ENCODE measurements at regions not wholly inside any gene's neighbourhood (a gene's known extent, or its start where the extent isn't known, plus 50 kb on each side); places are given as distances from the start of the nearest gene placed in this dataset.
"Not testable (repeated sequence)": the region's sequence is repeated elsewhere in the genome, so short reads cannot be mapped to it uniquely, and the experiment has no call there.

GRCh38 chr7:88599528-88599927, 160.0 kb upstream of the ZNF804B start:
- no peak overlapping the region for H3K9ac ChIP-seq (ENCODE audit: insufficient read length)
- TF ChIP-seq FOXP2 (optimal IDR thresholded peaks at IDR 0.05; ENCODE audit: control extremely low read depth, extremely low read length, insufficient read depth): no peak
- no peak for TF ChIP-seq EZH2 (IDR thresholded peaks at IDR 0.05)
- no peak for TF ChIP-seq POLR2AphosphoS5 (IDR thresholded peaks at IDR 0.05; ENCODE audit: borderline replicate concordance, low read depth, low read length)
- no peak for DNase-seq (ENCODE audit: low read depth, low spot score)
- H3K36me3 ChIP-seq (ENCODE audit: insufficient read depth, low read length): no peaks in the 10 kb centered on the region
- H3K27ac ChIP-seq: no peak overlapping the region
- no peak overlapping the region for H3K4me3 ChIP-seq
- H3K9me3 ChIP-seq (ENCODE audit: low read depth, low read length): no peaks in the 10 kb centered on the region

GRCh38 chr7:88597941-88598425, 161.5 kb upstream of the ZNF804B start:
- no peaks in the 10 kb centered on the region for H3K9me3 ChIP-seq (ENCODE audit: low read depth, low read length)
- no peak overlapping the region for H3K9ac ChIP-seq (ENCODE audit: insufficient read length)
- TF ChIP-seq POLR2AphosphoS5 (IDR thresholded peaks at IDR 0.05; ENCODE audit: borderline replicate concordance, low read depth, low read length) (no peak), FOXP2 (optimal IDR thresholded peaks at IDR 0.05; ENCODE audit: control extremely low read depth, extremely low read length, insufficient read depth) (no peak), EZH2 (IDR thresholded peaks at IDR 0.05) (no peak)
- no peak overlapping the region for H3K4me3 ChIP-seq
- no peak for DNase-seq (ENCODE audit: low read depth, low spot score)
- H3K27ac ChIP-seq: no peak overlapping the region
- no peaks in the 10 kb centered on the region for H3K36me3 ChIP-seq (ENCODE audit: insufficient read depth, low read length)

GRCh38 chr7:88590963-88591362, 168.5 kb upstream of the ZNF804B start:
- Histone ChIP-seq H3K9me3 (ENCODE audit: low read depth, low read length) (no peaks in the 10 kb centered on the region), H3K36me3 (ENCODE audit: insufficient read depth, low read length) (no peaks in the 10 kb centered on the region), H3K27ac (no peak overlapping the region), H3K4me3 (no peak overlapping the region), H3K9ac (ENCODE audit: insufficient read length) (no peak overlapping the region)
- TF ChIP-seq POLR2AphosphoS5 (IDR thresholded peaks at IDR 0.05; ENCODE audit: borderline replicate concordance, low read depth, low read length) (no peak), FOXP2 (optimal IDR thresholded peaks at IDR 0.05; ENCODE audit: control extremely low read depth, extremely low read length, insufficient read depth) (no peak), EZH2 (IDR thresholded peaks at IDR 0.05) (no peak)
- DNase-seq (ENCODE audit: low read depth, low spot score): no peak

GRCh38 chr7:88589927-88590326, 169.6 kb upstream of the ZNF804B start:
- no peak for TF ChIP-seq FOXP2 (optimal IDR thresholded peaks at IDR 0.05; ENCODE audit: control extremely low read depth, extremely low read length, insufficient read depth)
- no peak for TF ChIP-seq POLR2AphosphoS5 (IDR thresholded peaks at IDR 0.05; ENCODE audit: borderline replicate concordance, low read depth, low read length)
- TF ChIP-seq EZH2 (IDR thresholded peaks at IDR 0.05): no peak
- Histone ChIP-seq H3K9me3 (ENCODE audit: low read depth, low read length) (no peaks in the 10 kb centered on the region), H3K36me3 (ENCODE audit: insufficient read depth, low read length) (no peaks in the 10 kb centered on the region), H3K9ac (ENCODE audit: insufficient read length) (no peak overlapping the region), H3K4me3 (no peak overlapping the region), H3K27ac (no peak overlapping the region)
- DNase-seq (ENCODE audit: low read depth, low spot score): no peak

- Histone ChIP-seq H3K4me3 (no peak overlapping the region), H3K36me3 (ENCODE audit: insufficient read depth, low read length) (no peaks in the 10 kb centered on the region), H3K9ac (ENCODE audit: insufficient read length) (no peak overlapping the region), H3K9me3 (ENCODE audit: low read depth, low read length) (no peaks in the 10 kb centered on the region), H3K27ac (no peak overlapping the region)
- TF ChIP-seq EZH2 (IDR thresholded peaks at IDR 0.05) (no peak), POLR2AphosphoS5 (IDR thresholded peaks at IDR 0.05; ENCODE audit: borderline replicate concordance, low read depth, low read length) (no peak), FOXP2 (optimal IDR thresholded peaks at IDR 0.05; ENCODE audit: control extremely low read depth, extremely low read length, insufficient read depth) (no peak)
- no peak for DNase-seq (ENCODE audit: low read depth, low spot score)
Observed at GRCh38 chr7:88586890-88587289, 172.6 kb upstream of the ZNF804B start.

- H3K9me3 ChIP-seq (ENCODE audit: low read depth, low read length): no peaks in the 10 kb centered on the region
- no peak for DNase-seq (ENCODE audit: low read depth, low spot score)
- H3K36me3 ChIP-seq (ENCODE audit: insufficient read depth, low read length): no peaks in the 10 kb centered on the region
- no peak overlapping the region for H3K27ac ChIP-seq
- H3K4me3 ChIP-seq: no peak overlapping the region
- TF ChIP-seq POLR2AphosphoS5 (IDR thresholded peaks at IDR 0.05; ENCODE audit: borderline replicate concordance, low read depth, low read length) (no peak), FOXP2 (optimal IDR thresholded peaks at IDR 0.05; ENCODE audit: control extremely low read depth, extremely low read length, insufficient read depth) (no peak), EZH2 (IDR thresholded peaks at IDR 0.05) (no peak)
- H3K9ac ChIP-seq (ENCODE audit: insufficient read length): no peak overlapping the region
Observed at GRCh38 chr7:88586219-88586618, 173.3 kb upstream of the ZNF804B start.

GRCh38 chr7:88576720-88577119, 182.8 kb upstream of the ZNF804B start:
- TF ChIP-seq POLR2AphosphoS5 (IDR thresholded peaks at IDR 0.05; ENCODE audit: borderline replicate concordance, low read depth, low read length) (no peak), FOXP2 (optimal IDR thresholded peaks at IDR 0.05; ENCODE audit: control extremely low read depth, extremely low read length, insufficient read depth) (no peak), EZH2 (IDR thresholded peaks at IDR 0.05) (no peak)
- Histone ChIP-seq H3K4me3 (no peak overlapping the region), H3K9ac (ENCODE audit: insufficient read length) (no peak overlapping the region), H3K36me3 (ENCODE audit: insufficient read depth, low read length) (no peaks in the 10 kb centered on the region), H3K27ac (no peak overlapping the region), H3K9me3 (ENCODE audit: low read depth, low read length) (no peaks in the 10 kb centered on the region)
- no peak for DNase-seq (ENCODE audit: low read depth, low spot score)

GRCh38 chr7:88566162-88566729, 193.3 kb upstream of the ZNF804B start:
- no peak overlapping the region for H3K9ac ChIP-seq (ENCODE audit: insufficient read length)
- no peak for TF ChIP-seq EZH2 (IDR thresholded peaks at IDR 0.05)
- no peak for TF ChIP-seq POLR2AphosphoS5 (IDR thresholded peaks at IDR 0.05; ENCODE audit: borderline replicate concordance, low read depth, low read length)
- TF ChIP-seq FOXP2 (optimal IDR thresholded peaks at IDR 0.05; ENCODE audit: control extremely low read depth, extremely low read length, insufficient read depth): no peak
- DNase-seq (ENCODE audit: low read depth, low spot score): no peak
- H3K4me3 ChIP-seq: no peak overlapping the region
- no peaks in the 10 kb centered on the region for H3K36me3 ChIP-seq (ENCODE audit: insufficient read depth, low read length)
- no peak overlapping the region for H3K27ac ChIP-seq
- H3K9me3 ChIP-seq (ENCODE audit: low read depth, low read length): no peaks in the 10 kb centered on the region

GRCh38 chr7:88565401-88565800, 194.1 kb upstream of the ZNF804B start:
- Histone ChIP-seq H3K4me3 (no peak overlapping the region), H3K36me3 (ENCODE audit: insufficient read depth, low read length) (no peaks in the 10 kb centered on the region), H3K27ac (no peak overlapping the region), H3K9ac (ENCODE audit: insufficient read length) (no peak overlapping the region), H3K9me3 (ENCODE audit: low read depth, low read length) (no peaks in the 10 kb centered on the region)
- TF ChIP-seq EZH2 (IDR thresholded peaks at IDR 0.05): no peak
- no peak for DNase-seq (ENCODE audit: low read depth, low spot score)

GRCh38 chr7:88556441-88556840, 203.1 kb upstream of the ZNF804B start:
- DNase-seq (ENCODE audit: low read depth, low spot score); H3K4me3 ChIP-seq; H3K27ac ChIP-seq; H3K9me3 ChIP-seq (ENCODE audit: low read depth, low read length); H3K36me3 ChIP-seq (ENCODE audit: insufficient read depth, low read length); H3K9ac ChIP-seq (ENCODE audit: insufficient read length): not testable (repeated sequence)

- H3K36me3 ChIP-seq (ENCODE audit: insufficient read depth, low read length); H3K9ac ChIP-seq (ENCODE audit: insufficient read length); H3K27ac ChIP-seq; H3K9me3 ChIP-seq (ENCODE audit: low read depth, low read length); DNase-seq (ENCODE audit: low read depth, low spot score); H3K4me3 ChIP-seq: not testable (repeated sequence)
Observed at GRCh38 chr7:88554847-88555246, 204.7 kb upstream of the ZNF804B start.

Measured in SK-N-MC (cell line).